Cardiac septum (tissue), 1 donor: ENCODE measurements at regions not wholly inside any gene's neighbourhood (a gene's known extent, or its start where the extent isn't known, plus 50 kb on each side); places are given as distances from the start of the nearest gene placed in this dataset.

Source experiments
- DNase-seq: peaks from one replicate; pipeline ENCODE4 v3.0.0-alpha.2; 2020; ENCODE audit warnings: low spot score
- intact Hi-C: fragments of 100-400 bp; cut with DNase I; formaldehyde crosslinking; loops from one replicate; pipeline ENCODE4 v1.14.0; 2022
- donor health status: DM: no; HTN: no; CAD: no.

- intact Hi-C loops: no loop called here
Observed at GRCh38 chr13:47647001-47647400, 354.1 kb downstream of the SUCLA2 start.

GRCh38 chr13:47646298-47646697 lies 354.8 kb downstream of the SUCLA2 start:
- intact Hi-C loops: no loop called here

More at GRCh38 chr13:47647001-47647400, 354.1 kb downstream of the SUCLA2 start:
- no peak for DNase-seq

GRCh38 chr13:47639738-47640447 lies 361.2 kb downstream of the SUCLA2 start:
- intact Hi-C loops: no loop called here
- DNase-seq: no peak

More at GRCh38 chr13:47646298-47646697, 354.8 kb downstream of the SUCLA2 start:
- DNase-seq: no peak

- intact Hi-C loops: no loop called here
- DNase-seq: no peak
Observed at GRCh38 chr13:47638627-47639026, 362.4 kb downstream of the SUCLA2 start.

GRCh38 chr13:47632311-47632710 lies 368.8 kb downstream of the SUCLA2 start:
- DNase-seq: no peak
- intact Hi-C loops: no loop called here

- intact Hi-C loops: no loop called here
- no peak for DNase-seq
Observed at GRCh38 chr13:47628666-47629065, 372.4 kb downstream of the SUCLA2 start.

- intact Hi-C loops: no loop called here
- no peak for DNase-seq
Observed at GRCh38 chr13:47623862-47624261, 377.2 kb downstream of the SUCLA2 start.

GRCh38 chr13:47621931-47622330 lies 379.1 kb downstream of the SUCLA2 start:
- intact Hi-C loops: no loop called here
- no peak for DNase-seq

- intact Hi-C loops: no loop called here
- DNase-seq: no peak
Observed at GRCh38 chr13:47611664-47612288, 389.3 kb downstream of the SUCLA2 start.

- intact Hi-C loops: no loop called here
- DNase-seq: no peak
Observed at GRCh38 chr13:47610687-47611086, 390.4 kb downstream of the SUCLA2 start.

- DNase-seq: no peak
- intact Hi-C loops: no loop called here
Observed at GRCh38 chr13:47603365-47603764, 397.7 kb downstream of the SUCLA2 start.

GRCh38 chr13:47598340-47598911 lies 402.6 kb downstream of the SUCLA2 start:
- intact Hi-C loops: loop anchor here (5.0 kb wide), 1 partner anchor 176 kb away; no protein-coding TSS in a partner anchor
- DNase-seq: no peak

GRCh38 chr13:47594833-47595232 lies 406.2 kb downstream of the SUCLA2 start:
- intact Hi-C loops: loop anchor here (5.0 kb wide), 1 partner anchor 173 kb away; no protein-coding TSS in a partner anchor
- DNase-seq: no peak

GRCh38 chr13:47592256-47592655 lies 408.8 kb downstream of the SUCLA2 start:
- DNase-seq: no peak
- intact Hi-C loops: no loop called here

- intact Hi-C loops: no loop called here
- DNase-seq: no peak
Observed at GRCh38 chr13:47588676-47589075, 412.4 kb downstream of the SUCLA2 start.

GRCh38 chr13:47572375-47572774 lies 428.7 kb downstream of the SUCLA2 start:
- intact Hi-C loops: no loop called here
- DNase-seq: no peak

- DNase-seq: no peak
- intact Hi-C loops: no loop called here
Observed at GRCh38 chr13:47564041-47564440, 437.0 kb downstream of the SUCLA2 start.

- intact Hi-C loops: no loop called here
- no peak for DNase-seq
Observed at GRCh38 chr13:47556703-47557102, 444.4 kb downstream of the SUCLA2 start.

- intact Hi-C loops: no loop called here
- DNase-seq: no peak
Observed at GRCh38 chr13:47555235-47555634, 445.8 kb downstream of the SUCLA2 start.

- no peak for DNase-seq
- intact Hi-C loops: no loop called here
Observed at GRCh38 chr13:47553329-47553977, 447.6 kb downstream of the SUCLA2 start.
